B cell (primary cell): ENCODE measurements at regions not wholly inside any gene's neighbourhood (a gene's known extent, or its start where the extent isn't known, plus 50 kb on each side); places are given as distances from the start of the nearest gene placed in this dataset.

Source experiments
- CTCF ChIP-seq: fragments of 200-600 bp; IDR thresholded peaks from one replicate; pipeline ENCODE4 v1.8.0; 2022; ENCODE audit warnings: antibody characterized with exemption, mild to moderate bottlenecking
- EZH2 ChIP-seq: IDR thresholded peaks from 2 replicates; pipeline ENCODE4 v1.6.1; 2012; ENCODE audit warnings: borderline replicate concordance, low read depth, mild to moderate bottlenecking, moderate library complexity, low read length; ENCODE audit not compliant: insufficient read depth, poor library complexity, severe bottlenecking

GRCh38 chr15:96177279-96177678 is 153.2 kb upstream of the NR2F2 start:
- no peak for TF ChIP-seq CTCF
- TF ChIP-seq EZH2, result no peak
